ENCODE measurements at regions not wholly inside any gene's neighbourhood (a gene's known extent, or its start where the extent isn't known, plus 50 kb on each side); places are given as distances from the start of the nearest gene placed in this dataset.
A peak's percentile ranks its signal among the peaks of the same experiment; 100 is the strongest.

DNA sequence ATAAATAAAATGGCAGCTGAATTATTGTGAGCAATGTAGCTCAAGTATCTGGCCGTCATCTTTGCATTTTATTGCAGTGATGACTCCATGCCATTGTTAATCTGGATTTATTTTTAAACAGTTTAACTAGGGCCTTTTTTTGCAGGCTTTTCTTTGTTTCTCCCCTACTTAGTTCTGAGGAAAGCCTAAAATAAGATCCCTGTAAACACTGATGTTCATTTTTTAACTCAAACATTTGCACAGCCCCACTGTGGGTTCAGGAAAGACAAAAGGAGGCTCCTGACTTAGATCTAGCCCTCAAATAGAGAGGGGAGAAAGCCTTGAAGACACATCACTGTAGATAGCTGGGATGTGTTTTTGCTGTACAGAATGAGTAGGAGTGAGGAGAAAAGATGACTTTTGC lies 69.2 kb downstream of the PLEKHG1 start:
- dilution Hi-C loops (cut with MboI; ENCODE audit: extremely low pct_ligation_motif_present, low sequenced_read_pairs): no loop called here
- Histone ChIP-seq H3K4me1 (ENCODE audit: control insufficient read depth, extremely low read depth, insufficient read depth, low read length) (peaks cover 11% of the 10 kb centered on the region), H3K9me1 (replicated peaks; ENCODE audit: control insufficient read depth, extremely low read depth, insufficient read depth, low read length) (no peaks in the 10 kb centered on the region), H3K79me2 (ENCODE audit: control insufficient read depth, insufficient read depth, low read length) (no peaks in the 10 kb centered on the region), H3K27me3 (ENCODE audit: control insufficient read depth in 2 of 2, insufficient read depth in 2 of 2, low read length in 2 of 2) (no peaks in the 10 kb centered on the region), H3K4me3 (replicated peaks in 1 of 3; ENCODE audit: insufficient read depth in 1 of 3, low read depth in 1 of 3, low read length in 3 of 3) (no peak overlapping the region), H3K9ac (replicated peaks; ENCODE audit: extremely low read depth, insufficient read depth, low read length) (peak overlapping the region; percentile 30), H3K4me2 (ENCODE audit: insufficient read depth, low read length) (peak overlapping the region; percentile 16), H3K9me3 (replicated peaks; ENCODE audit: control insufficient read depth, insufficient read depth, low read length) (no peaks in the 10 kb centered on the region), H4K20me1 (replicated peaks; ENCODE audit: control insufficient read depth, extremely low read depth, insufficient read depth, low read length) (no peaks in the 10 kb centered on the region), H3K36me3 (ENCODE audit: control insufficient read depth in 2 of 2, extremely low read depth in 1 of 2, insufficient read depth in 2 of 2, low read length in 2 of 2) (no peaks in the 10 kb centered on the region), H2AFZ (ENCODE audit: low read depth, low read length) (no peak overlapping the region), H3K27ac (ENCODE audit: insufficient read depth, low read depth, low read length) (peak overlapping the region; percentile 8)
- TF ChIP-seq, protein P1, sequence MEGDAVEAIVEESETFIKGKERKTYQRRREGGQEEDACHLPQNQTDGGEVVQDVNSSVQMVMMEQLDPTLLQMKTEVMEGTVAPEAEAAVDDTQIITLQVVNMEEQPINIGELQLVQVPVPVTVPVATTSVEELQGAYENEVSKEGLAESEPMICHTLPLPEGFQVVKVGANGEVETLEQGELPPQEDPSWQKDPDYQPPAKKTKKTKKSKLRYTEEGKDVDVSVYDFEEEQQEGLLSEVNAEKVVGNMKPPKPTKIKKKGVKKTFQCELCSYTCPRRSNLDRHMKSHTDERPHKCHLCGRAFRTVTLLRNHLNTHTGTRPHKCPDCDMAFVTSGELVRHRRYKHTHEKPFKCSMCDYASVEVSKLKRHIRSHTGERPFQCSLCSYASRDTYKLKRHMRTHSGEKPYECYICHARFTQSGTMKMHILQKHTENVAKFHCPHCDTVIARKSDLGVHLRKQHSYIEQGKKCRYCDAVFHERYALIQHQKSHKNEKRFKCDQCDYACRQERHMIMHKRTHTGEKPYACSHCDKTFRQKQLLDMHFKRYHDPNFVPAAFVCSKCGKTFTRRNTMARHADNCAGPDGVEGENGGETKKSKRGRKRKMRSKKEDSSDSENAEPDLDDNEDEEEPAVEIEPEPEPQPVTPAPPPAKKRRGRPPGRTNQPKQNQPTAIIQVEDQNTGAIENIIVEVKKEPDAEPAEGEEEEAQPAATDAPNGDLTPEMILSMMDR (IDR thresholded peaks at IDR 0.05; ENCODE audit: extremely low read depth in 1 of 2, insufficient read depth in 1 of 2, low read depth in 1 of 2, low read length in 2 of 2): no peak
- TF ChIP-seq, protein P2, sequence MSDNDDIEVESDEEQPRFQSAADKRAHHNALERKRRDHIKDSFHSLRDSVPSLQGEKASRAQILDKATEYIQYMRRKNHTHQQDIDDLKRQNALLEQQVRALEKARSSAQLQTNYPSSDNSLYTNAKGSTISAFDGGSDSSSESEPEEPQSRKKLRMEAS (IDR thresholded peaks at IDR 0.05; ENCODE audit: insufficient read depth, insufficient read length): no peak
- TF ChIP-seq JUN (IDR thresholded peaks at IDR 0.05; ENCODE audit: borderline replicate concordance, insufficient read depth, insufficient read length, low read depth) (no peak), GATA2 (IDR thresholded peaks at IDR 0.05; ENCODE audit: insufficient read depth, insufficient read length, low read depth, low read length) (no peak), POLR2A (IDR thresholded peaks at IDR 0.05; ENCODE audit: low read depth, low read length) (no peak), EZH2 (IDR thresholded peaks at IDR 0.05; ENCODE audit: borderline replicate concordance, low read depth, low read length, severe bottlenecking) (no peak), FOS (IDR thresholded peaks at IDR 0.05; ENCODE audit: borderline replicate concordance, insufficient read depth, low read length) (no peak), POLR2AphosphoS5 (IDR thresholded peaks at IDR 0.05; ENCODE audit: insufficient read depth, low read depth, low read length) (no peak), MYC (IDR thresholded peaks at IDR 0.05; ENCODE audit: low read depth, low read length) (no peak)
- ChIA-PET POLR2A (no interaction called here), CTCF (interaction anchor here (0.8 to 2.2 kb wide), 5 partner anchors 16 to 251 kb away, joined by 3 to 8 read pairs (median 3); no protein-coding TSS in a partner anchor)
- DNase-seq (ENCODE audit: low read depth, low spot score) (no peak), FAIRE-seq (no peak)
- intact Hi-C loops (cut with micrococcal nuclease): loop anchor here (1.0 to 5.0 kb wide), 4 partner anchors 14 to 251 kb away; no protein-coding TSS in a partner anchor
- TSS peak; percentile 32 for BruUV-seq (replicated peaks)

Measured in endothelial cell of umbilical vein (primary cell).